GM18873 (cell line): ENCODE measurements at regions not wholly inside any gene's neighbourhood (a gene's known extent, or its start where the extent isn't known, plus 50 kb on each side); places are given as distances from the start of the nearest gene placed in this dataset.

ENCODE experiments used
- ATAC-seq: cut with Tn5 transposase; IDR thresholded peaks from one replicate; pipeline ENCODE4 v1.9.1; 2021; ENCODE audit warnings: mild to moderate bottlenecking, moderate library complexity, moderate number of reproducible peaks; ENCODE audit not compliant: unreplicated experiment, low FRiP score

- no peak for ATAC-seq
Observed at GRCh38 chr15:31453558-31454318, 127.1 kb downstream of the KLF13 start.

DNA sequence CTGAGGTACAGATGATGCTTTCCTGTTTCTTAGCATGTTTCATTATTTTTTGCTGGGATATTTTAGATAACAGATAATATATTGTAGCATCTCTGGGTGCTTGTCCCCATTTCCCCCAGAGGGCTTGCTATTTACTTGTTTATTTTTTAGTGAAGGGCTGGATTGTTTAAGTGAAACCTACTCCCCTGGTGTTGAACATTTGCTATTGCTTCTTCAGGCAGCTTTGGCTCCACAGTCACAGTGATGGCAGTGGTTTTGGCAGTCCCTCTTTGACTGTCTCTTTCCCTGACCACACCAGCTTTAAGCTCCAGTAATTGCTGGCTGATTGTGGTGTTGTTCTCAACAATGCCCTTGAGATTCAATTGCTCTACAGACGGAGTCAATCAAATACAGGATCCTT is 128.9 kb downstream of the KLF13 start:
- no peak for ATAC-seq

- no peak for ATAC-seq
Observed at GRCh38 chr15:31456354-31457060, 129.9 kb downstream of the KLF13 start.

- ATAC-seq = no peak
Observed at GRCh38 chr15:31457161-31457560, 130.5 kb downstream of the KLF13 start.

DNA sequence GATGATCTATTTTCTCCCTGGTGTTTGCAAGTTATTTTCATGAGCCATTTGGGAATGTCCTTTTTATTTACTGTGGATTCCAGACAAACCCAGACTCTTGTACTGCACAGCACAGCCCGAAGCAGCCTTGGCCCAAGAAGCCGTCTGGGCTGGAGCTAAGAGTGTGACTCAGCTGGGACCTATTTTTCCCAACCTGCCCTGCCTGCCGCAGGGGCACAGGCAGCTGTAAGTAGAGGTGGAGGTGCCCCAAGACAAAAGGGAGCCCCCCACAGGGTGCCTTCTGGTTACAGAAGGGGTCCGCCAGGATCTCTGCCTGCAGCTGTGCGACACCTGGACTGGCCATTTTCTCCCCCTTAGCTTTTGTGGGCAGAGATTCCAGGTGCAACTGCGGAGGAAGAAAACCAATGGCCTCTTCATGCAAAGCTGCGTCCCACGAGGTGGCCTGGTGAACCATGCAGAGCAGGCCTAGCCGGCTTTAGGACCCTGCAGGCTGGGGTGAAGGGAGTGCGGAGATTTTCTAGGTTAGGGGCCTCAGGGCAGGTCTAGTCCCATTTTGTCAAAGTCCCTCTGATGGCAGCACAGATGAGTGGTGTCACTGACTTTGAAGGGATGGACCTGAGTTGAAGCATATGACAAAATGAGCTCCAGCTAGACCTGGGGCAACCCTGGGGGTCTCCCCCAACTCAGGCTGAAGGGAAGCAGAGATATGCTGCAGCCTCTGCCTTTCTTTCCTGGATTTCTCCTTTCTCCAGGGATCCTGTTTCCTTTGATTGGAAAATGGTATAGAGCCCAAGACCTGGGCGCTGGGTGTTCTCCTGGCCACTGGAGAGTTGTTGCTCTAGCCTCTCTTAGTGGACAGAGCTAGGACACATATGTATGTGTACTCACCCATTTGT is 131.2 kb downstream of the KLF13 start:
- ATAC-seq = no peak

DNA sequence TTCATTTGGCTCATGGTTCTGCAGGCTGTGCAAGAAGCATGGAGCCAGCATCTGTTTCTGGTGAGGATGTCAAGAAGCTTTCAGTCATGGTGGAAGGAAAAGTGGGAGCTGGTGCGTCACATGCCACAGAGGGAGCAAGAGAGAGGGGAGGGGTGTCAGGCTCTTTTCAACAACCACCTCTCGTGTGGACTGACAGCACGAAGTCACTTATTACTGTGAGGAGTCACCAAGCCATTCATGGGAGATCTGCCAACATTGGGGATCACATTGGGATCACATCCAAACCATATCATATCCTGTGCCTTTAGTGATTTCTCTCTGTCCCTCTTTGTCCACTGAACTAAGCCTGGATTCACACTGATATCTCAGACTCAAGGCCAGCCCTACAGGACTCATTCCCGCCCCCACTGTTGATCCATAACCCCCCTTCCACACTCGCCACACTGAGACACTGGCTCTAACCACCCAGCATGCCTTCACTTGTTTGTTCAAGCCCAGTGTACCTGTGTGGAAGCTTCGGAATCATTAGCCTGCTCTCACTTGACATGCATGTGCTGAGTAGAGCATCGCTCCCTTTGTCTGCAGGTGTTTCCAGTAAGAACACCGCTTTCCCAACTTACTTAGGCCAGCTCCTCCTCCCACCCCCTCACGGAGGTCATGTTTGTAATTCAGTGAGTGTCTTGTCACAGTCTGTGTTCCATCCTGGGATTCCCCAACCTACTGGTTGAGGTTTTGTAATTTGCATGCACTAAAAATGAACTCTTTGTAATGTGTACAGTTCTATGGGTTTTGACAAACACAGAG is 132.2 kb downstream of the KLF13 start:
- peak; percentile 96 for ATAC-seq

DNA sequence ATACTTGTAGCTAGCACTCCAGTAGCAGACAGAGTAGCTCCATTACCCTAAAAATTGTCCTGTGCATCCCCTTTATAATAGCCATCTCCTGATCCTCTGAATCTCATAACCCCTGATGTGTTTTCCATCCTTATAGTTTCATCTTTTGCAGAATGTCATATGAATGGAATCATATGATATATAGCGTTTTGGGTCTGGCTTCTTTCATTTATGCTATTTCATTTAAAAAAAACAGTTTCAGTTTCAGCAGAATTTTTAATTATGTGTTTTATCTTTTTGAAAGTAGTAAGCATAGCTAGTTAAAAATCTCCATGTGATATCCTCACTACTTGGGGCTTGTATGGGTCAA is 132.7 kb downstream of the KLF13 start:
- ATAC-seq = no peak

DNA sequence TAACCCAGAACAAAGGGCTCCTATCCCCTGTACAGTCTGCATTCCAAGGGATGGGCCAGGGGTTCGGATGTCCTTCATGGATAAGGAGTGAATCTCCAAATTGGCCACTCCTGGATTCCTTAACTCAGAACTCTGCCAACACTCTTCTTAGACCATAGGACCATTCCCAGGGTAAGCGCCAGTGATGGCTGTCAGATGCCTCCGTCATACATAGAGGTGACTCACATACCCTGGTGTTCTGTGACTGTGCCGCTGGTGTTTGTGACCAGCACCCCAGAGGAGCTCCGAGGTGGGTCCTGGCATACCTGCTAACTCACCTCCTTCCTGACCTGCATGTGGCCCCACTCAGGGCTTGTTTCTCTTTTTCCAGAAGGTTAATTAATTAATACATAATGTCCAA is 134.7 kb downstream of the KLF13 start:
- ATAC-seq = no peak

DNA sequence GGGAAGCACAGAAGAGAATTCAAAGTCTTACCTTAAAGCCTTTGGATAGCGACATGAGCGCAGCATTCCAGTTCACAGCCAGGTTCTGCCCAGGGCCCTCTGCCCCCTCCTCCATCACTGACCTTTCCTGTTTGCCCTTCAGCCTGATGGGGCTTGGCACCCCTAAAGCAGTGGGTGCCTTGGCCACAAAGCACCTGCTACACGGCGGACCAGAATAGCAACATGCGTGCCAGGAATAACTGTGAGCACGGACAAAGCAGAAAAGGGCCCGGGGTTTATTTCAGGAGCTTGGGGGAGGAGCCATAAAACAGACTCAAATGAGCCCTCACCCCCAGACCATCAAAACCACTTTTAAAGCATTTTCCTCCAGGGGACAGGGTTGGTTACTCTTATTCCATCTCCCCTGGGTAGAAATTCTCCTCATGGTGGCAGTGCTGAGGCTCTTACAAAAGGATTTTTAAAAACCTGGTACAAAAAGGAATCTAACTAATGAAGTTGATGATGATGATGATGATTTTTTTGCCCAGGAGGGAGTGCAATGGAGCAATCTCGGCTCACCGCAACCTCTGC is 135.4 kb downstream of the KLF13 start:
- no peak for ATAC-seq

DNA sequence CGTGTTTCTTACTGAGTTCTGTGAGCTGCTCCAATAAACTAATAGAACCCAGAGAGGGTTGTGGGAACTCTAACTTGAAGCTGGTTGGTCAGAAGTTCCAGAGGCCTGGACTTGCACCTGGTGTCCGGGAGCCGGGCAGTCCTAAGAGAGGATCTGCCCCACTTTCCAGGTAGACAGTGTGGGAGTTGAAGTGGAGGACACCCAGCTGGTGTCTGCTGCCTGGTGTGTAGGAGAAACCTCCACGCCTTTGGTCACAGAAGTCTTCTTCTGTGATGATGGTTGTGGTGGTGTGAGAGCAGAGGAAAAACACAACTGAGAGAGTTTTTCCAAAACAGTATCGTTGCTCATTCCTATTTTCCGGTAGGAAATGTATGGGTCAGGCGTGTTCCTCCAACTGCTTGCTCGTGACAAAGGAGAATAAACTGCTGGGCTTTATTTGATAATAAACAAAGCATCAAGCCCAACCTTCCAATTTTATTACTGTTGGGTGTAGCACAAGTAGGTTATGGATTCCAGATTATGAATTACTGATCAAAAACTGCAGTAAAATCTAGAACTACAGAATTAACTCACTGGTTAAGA is 137.0 kb downstream of the KLF13 start:
- ATAC-seq = no peak

DNA sequence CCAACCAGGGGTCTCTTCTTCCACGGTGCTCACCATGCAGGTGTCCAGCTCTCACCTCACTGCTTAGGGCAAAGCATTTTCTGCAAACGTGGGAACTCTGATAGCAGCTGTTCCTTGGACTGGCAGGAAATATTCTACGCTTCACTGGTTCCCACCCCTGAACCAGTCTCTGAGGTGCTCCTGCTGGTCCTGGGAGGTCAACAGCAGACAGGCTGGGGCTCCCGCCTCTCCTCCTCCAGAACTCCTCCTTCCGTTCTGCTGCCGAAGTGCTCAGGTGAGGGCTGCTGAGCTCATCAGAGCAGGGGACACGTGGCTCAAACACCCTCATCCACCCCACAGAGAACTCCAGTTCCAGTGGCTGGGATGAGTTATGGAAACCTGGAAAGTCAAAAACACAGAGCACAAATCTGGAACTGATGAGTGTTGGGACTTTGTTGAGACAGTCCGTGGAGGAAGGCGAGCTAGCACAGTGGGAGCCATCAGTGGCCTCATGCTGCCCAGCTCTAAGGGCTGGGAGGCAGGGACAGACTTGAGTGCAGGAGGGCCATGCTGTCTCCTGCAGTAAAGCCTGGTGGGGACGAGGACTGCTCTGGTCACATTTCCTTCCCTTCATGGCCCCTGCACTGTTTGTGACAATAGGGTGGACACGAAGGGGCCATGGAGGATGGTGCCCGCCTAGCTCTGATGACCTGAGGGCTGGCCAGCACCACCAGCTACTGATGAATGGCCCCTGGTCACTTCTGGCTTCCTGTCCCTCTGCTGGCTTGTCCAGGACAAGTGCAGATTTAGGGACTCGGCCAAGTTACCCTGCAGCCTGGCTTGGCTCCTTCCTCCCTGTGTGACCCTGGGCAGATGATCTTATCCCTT is 137.8 kb downstream of the KLF13 start:
- no peak for ATAC-seq

GRCh38 chr15:31465083-31465955 is 138.7 kb downstream of the KLF13 start:
- no peak for ATAC-seq

DNA sequence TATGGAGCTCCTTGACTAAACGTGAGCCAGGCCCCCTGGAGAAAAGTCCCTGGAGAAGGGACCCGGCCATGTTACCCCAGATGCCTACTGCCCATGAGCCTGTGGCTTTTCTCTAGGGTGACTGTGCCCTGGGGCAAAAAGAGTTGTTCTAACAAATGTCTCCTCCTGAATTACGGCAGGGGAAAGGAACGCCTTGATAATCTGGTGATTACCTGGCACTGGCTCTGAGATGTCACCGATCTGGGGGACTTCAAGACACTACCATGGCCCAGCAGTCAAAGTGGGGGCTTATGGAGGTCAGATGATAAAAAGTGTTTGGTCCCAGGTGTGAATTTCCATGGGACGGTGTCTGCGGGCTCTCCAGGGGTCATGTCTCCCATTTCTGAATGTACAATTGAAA is 140.7 kb downstream of the KLF13 start:
- ATAC-seq = no peak

DNA sequence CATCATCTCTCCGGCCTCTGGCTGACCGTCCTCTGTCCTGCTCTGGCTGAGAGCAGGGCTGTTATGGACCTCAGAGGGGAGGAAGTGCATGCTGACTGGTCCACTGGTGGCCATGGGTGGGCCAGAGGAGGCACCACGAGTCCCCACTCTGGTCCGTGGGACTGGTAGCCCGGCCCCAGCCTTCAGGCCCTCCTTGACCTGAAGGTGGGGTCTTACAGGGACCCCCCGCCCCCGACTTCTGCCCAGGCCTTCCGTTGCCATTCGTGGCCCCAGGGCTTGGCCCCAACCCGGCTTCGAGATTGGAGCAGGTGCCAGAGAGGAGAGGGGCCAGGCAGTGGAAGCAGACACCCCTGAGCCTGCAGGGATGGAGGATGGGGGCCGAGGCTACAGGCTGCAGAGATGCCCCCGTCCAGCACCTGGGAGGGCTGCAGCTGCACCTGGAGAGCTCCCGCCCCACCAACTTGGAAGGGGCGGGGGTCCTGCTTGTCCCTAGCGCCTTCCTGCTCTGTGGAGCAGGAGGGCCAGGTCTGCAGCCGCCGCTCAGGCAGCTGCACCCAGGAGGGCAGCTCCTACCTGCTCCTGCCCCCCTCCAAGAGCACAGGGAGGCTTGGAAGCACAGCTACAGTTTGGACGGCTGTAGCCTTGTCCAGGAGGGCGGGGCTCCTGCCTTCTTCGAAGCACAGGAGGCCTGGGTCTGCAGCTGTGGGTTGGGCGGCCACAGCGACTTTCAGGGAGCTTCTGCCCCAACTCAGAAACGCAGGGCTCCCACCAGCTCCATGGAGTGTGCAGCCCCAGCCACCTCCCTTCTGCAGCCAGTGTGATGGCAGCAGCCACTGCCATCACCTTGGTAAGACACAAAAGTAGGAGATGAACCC is 142.5 kb downstream of the KLF13 start:
- ATAC-seq = no peak

- ATAC-seq = no peak
Observed at GRCh38 chr15:31469786-31470525, 143.3 kb downstream of the KLF13 start.

GRCh38 chr15:31470756-31471155 is 144.1 kb downstream of the KLF13 start:
- no peak for ATAC-seq
